Psoas muscle (tissue), 7 donors: ENCODE measurements at regions not wholly inside any gene's neighbourhood (a gene's known extent, or its start where the extent isn't known, plus 50 kb on each side); places are given as distances from the start of the nearest gene placed in this dataset.

Experiments
- ATAC-seq, 4 donors: fragments of 200-7000 bp; cut with Tn5 transposase; one replicate each; pipeline ENCODE4 v1.9.1; 2020; ENCODE audit warnings: moderate library complexity in 3 of 4, mild to moderate bottlenecking in 2 of 4
- DNase-seq, 2 donors: peaks; one replicate each; pipeline ENCODE4 v3.0.0-alpha.2; 2020
- H3K27ac ChIP-seq: fragments of 200-600 bp; one replicate; pipeline ENCODE4 v1.8.0; 2022
- H3K27me3 ChIP-seq, 3 donors: fragments of 200-600 bp in 1 of 3; one replicate each; pipeline versions ENCODE4 v1.6.1 to v1.8.0; 2013 to 2022; ENCODE audit warnings: low read length in 2 of 3, mild to moderate bottlenecking in 2 of 3, moderate library complexity in 1 of 3; ENCODE audit not compliant: insufficient read depth in 3 of 3
- H3K36me3 ChIP-seq, 2 donors: fragments of 200-600 bp in 1 of 2; one replicate each; pipeline versions ENCODE4 v1.6.1 to v1.8.0; 2013 to 2022; ENCODE audit warnings: low read depth in 1 of 2, mild to moderate bottlenecking in 1 of 2, moderate library complexity in 1 of 2; ENCODE audit not compliant: insufficient read depth in 1 of 2
- H3K4me1 ChIP-seq: fragments of 200-600 bp; one replicate; pipeline ENCODE4 v1.8.0; 2022
- H3K4me3 ChIP-seq: fragments of 200-600 bp; one replicate; pipeline ENCODE4 v1.8.0; 2022; ENCODE audit warnings: mild to moderate bottlenecking
- H3K9me3 ChIP-seq: fragments of 200-600 bp; one replicate; pipeline ENCODE4 v1.8.0; 2022
- CTCF ChIP-seq: fragments of 200-600 bp; IDR thresholded peaks from one replicate; pipeline ENCODE4 v1.8.0; 2022; ENCODE audit warnings: antibody characterized with exemption
- WGBS, 3 donors: extraction: QIAGEN DNeasy Blood & Tissue Kit; methylation state at CpG; one replicate each; pipeline versions ENCODE4 v1.1.6 to v1.1.7; 2013; 5-methylcytosine and 5-hydroxymethylcytosine counted together
- intact Hi-C, 2 donors: fragments of 100-400 bp; cut with DNase I; formaldehyde crosslinking; loops; one replicate each; pipeline versions ENCODE4 v1.11.0 to v1.14.2; 2022
- donor health status: healthy with polysubstance abuse.
- donor health status: DM: no; HTN: no; CAD: no; lungs with moderate emphysema.
- donor health status: Bipolar disorder and iron deficiency.
- donor health status: healthy.
- donor health status: DM: yes; HTN: yes; CAD: no.
- donor health status: DM: no; HTN: no; CAD: no.
- donor health status: DM: yes; HTN: yes; CAD: no.

DNA sequence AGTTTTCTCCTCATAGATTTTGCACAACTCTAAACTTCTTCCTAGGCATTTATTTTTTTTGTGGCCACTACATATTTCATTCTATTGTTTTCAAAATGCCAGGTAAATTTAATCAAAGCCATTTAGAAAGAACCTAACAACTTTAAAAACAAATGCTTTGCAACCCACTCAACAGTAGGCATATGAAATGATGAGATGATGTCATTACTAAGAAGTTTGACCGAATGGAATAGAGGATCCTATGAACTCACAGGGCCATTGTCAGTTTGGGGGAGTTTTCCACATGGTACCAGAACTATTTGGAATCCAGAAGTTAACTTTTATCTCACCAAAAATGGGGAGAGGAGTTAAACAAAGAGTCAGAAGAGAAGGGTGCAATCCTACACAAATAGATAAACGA, 100.7 kb upstream of the INHBA start:
- Histone ChIP-seq H3K4me3 (no peak overlapping the region), H3K36me3 (no peaks in the 10 kb centered on the region), H3K27me3 (no peaks in the 10 kb centered on the region), H3K9me3 (no peaks in the 10 kb centered on the region), H3K27ac (no peak overlapping the region), H3K4me1 (no peaks in the 10 kb centered on the region)
- no peak for ATAC-seq
- TF ChIP-seq CTCF = no peak
- intact Hi-C loops = no loop called here
- WGBS, 3 donors = 64 to 75% (median 73%) methylated on average over 2 of the region's 2 CpGs
- DNase-seq = no peak

DNA sequence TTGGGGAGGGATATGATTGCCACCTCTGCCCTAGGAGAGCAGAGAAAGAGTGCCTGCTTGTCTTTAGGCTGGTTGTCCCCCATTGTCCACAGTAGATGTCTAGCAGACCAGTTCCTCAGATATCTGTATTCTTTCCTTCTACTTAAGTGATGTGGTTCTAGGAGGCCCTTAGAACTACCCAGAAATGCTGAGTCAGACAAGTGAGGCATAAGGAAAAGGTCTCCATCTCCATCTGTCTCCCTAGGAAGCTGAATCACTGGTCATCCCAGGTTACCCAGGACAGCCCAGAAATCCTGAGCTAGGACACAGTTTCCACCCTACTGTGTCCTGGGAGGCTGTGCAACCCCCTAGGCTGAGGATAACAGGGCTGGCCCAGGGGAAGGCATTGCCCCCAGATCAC, 93.4 kb upstream of the INHBA start:
- intact Hi-C loops = no loop called here
- DNase-seq = no peak

DNA sequence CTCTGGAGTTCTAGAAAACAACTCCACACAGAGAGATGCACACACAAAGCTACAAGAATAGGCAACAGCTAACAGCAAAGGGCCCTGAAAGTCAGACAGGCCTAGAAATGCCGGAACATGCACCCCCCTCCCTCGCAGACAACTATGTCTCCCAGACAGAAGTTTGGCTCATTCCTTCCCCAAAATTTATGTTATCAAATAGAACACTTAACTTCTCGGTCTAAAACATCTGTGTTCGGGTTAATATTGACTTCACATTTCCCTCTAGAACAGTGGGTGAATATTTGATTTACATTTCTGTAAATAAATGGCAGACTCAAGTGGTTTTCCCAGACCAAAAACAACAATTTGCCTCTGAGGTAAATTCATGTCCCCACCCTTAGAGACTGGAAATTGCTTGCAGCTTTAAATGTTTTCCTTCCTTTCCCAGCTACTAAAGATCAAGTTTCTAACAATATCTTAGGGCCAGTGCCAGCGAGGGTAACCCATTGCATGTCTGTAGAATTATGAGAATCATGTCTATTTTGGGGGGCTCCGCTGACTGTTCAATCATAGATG, 92.5 kb upstream of the INHBA start:
- WGBS, 3 donors = 68 to 71% (median 71%) methylated on average over 6 of the region's 6 CpGs
- TF ChIP-seq CTCF = no peak
- H3K4me3 ChIP-seq = no peak overlapping the region
- H3K27ac ChIP-seq = no peak overlapping the region
- no peaks in the 10 kb centered on the region for H3K36me3 ChIP-seq
- no peaks in the 10 kb centered on the region for H3K27me3 ChIP-seq
- intact Hi-C loops = no loop called here
- no peak for DNase-seq
- H3K4me1 ChIP-seq = no peaks in the 10 kb centered on the region
- ATAC-seq = no peak
- no peaks in the 10 kb centered on the region for H3K9me3 ChIP-seq

More for the DNA sequence above, 93.4 kb upstream of the INHBA start:
- Histone ChIP-seq H3K4me1 (no peaks in the 10 kb centered on the region), H3K36me3 (no peaks in the 10 kb centered on the region), H3K27me3 (no peaks in the 10 kb centered on the region), H3K27ac (no peak overlapping the region), H3K9me3 (no peaks in the 10 kb centered on the region), H3K4me3 (no peak overlapping the region)
- TF ChIP-seq CTCF = no peak
- ATAC-seq = no peak

GRCh38 chr7:41793556-41793955, 90.7 kb upstream of the INHBA start:
- Histone ChIP-seq H3K27me3 (no peaks in the 10 kb centered on the region), H3K27ac (no peak overlapping the region), H3K9me3 (no peaks in the 10 kb centered on the region), H3K4me3 (no peak overlapping the region), H3K4me1 (no peaks in the 10 kb centered on the region), H3K36me3 (no peaks in the 10 kb centered on the region)
- TF ChIP-seq CTCF = no peak
- DNase-seq (no peak), ATAC-seq (no peak)
- intact Hi-C loops = no loop called here

DNA sequence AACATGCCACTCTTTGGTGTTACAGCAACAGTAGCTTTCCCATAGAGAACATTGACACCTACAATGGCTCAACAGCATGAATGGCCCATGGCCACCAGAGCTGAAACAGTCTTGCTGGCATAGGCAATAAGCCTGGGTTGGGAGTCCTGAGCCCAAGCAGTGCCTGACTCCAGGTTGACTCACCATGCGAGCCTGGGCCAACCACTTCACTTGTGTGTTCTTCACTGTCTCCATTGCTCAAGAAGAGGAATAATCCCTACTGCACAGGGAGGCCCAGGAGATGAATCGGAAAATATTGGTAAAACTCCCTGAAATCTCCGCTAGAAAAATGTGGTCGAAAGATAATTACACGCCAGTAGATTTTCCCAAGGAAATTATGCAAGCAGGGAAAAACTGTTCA, 89.2 kb upstream of the INHBA start:
- TF ChIP-seq CTCF = no peak
- Histone ChIP-seq H3K27ac (no peak overlapping the region), H3K36me3 (no peaks in the 10 kb centered on the region), H3K27me3 (no peaks in the 10 kb centered on the region), H3K4me3 (no peak overlapping the region), H3K4me1 (no peaks in the 10 kb centered on the region), H3K9me3 (no peaks in the 10 kb centered on the region)
- intact Hi-C loops = no loop called here
- 62 to 74% (median 74%) methylated on average over 5 of the region's 5 CpGs for WGBS, 3 donors
- DNase-seq = peak in 1 of 2 donors; percentile 31
- no peak for ATAC-seq
